ENCODE measurements at regions not wholly inside any gene's neighbourhood (a gene's known extent, or its start where the extent isn't known, plus 50 kb on each side); places are given as distances from the start of the nearest gene placed in this dataset.
"Not testable (repeated sequence)": the region's sequence is repeated elsewhere in the genome, so short reads cannot be mapped to it uniquely, and the experiment has no call there.

DNA sequence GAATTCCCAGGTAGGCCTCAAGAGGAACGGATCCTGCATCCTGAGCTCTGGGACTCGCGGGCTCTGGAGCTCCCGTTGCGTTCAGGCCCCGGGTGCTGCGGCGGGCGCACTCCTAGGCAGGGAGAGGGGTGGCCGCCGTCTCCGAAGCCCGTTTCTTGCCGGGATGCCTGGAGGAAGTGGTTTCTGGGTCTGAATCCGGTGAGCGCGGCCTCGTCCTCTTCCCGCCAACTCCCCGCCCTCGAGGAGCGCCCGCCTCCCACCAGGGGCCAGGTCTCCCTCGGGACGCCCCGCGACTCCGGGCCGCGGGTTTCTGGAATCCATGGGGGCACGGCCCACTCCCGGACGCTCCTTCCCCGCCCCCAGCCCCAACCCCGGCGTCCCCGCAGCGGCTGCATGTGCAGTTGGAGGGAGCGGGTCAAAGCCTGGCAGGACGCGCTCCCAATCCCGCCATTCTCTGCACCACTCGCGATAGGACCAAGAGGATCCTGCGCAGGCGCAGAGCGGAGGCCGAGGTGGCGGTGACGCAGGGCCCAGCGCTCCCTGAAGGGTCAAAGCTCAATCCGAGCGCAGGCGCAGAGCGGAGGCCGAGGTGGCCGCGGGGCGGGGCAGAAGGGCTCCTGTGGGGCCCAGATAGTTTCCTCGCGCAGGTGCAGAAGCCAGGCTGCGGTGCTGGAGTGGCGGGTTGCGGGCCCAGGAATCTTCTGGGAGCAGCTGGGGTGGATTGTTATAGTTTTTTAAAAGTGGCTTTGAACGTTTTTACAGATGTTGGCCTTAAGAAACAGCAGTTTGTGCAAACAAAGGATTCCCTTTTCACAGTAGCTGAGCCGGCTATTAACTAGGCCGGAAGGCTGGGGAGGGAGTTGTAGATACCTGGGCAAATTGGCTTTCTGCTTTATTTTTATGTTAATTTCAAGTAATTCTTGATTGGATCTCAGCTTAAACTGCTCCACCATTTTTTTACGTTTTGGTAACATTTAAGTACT, 796.4 kb downstream of the AACS start:
- no peak overlapping the region for H3K9ac ChIP-seq (ENCODE audit: low read length)
- H3K79me2 ChIP-seq (ENCODE audit: low read length) = no peaks in the 10 kb centered on the region
- H3K27ac ChIP-seq (ENCODE audit: low read length) = no peak overlapping the region
- H4K20me1 ChIP-seq (ENCODE audit: insufficient read depth, low read depth, low read length) = no peaks in the 10 kb centered on the region
- no peak overlapping the region for H3K4me2 ChIP-seq (ENCODE audit: low read depth, low read length, poor library complexity, severe bottlenecking)
- no peaks in the 10 kb centered on the region for H3K27me3 ChIP-seq (ENCODE audit: low read length)
- H3K4me1 ChIP-seq (ENCODE audit: low read length) = no peaks in the 10 kb centered on the region
- H3K9me2 ChIP-seq (replicated peaks; ENCODE audit: insufficient read depth, low read length) = no peaks in the 10 kb centered on the region
- DNase-seq = no peak
- H3K36me3 ChIP-seq (ENCODE audit: insufficient read depth, low read length) = no peaks in the 10 kb centered on the region
- no peak overlapping the region for H3K4me3 ChIP-seq (ENCODE audit: low read length)
- H2AFZ ChIP-seq (ENCODE audit: low read length) = no peak overlapping the region
- no peaks in the 10 kb centered on the region for H3K9me3 ChIP-seq (ENCODE audit: low read length)

GRCh38 chr12:125865236-125865635, 800.0 kb downstream of the AACS start:
- H2AFZ ChIP-seq (ENCODE audit: low read length); H3K9ac ChIP-seq (ENCODE audit: low read length); H3K27ac ChIP-seq (ENCODE audit: low read length); H3K79me2 ChIP-seq (ENCODE audit: low read length); H3K9me3 ChIP-seq (ENCODE audit: low read length); H3K36me3 ChIP-seq (ENCODE audit: insufficient read depth, low read length); H3K4me2 ChIP-seq (ENCODE audit: low read depth, low read length, poor library complexity, severe bottlenecking); H3K9me2 ChIP-seq (replicated peaks; ENCODE audit: insufficient read depth, low read length); H3K4me3 ChIP-seq (ENCODE audit: low read length); H3K27me3 ChIP-seq (ENCODE audit: low read length); DNase-seq; H4K20me1 ChIP-seq (ENCODE audit: insufficient read depth, low read depth, low read length); H3K4me1 ChIP-seq (ENCODE audit: low read length): not testable (repeated sequence)

- H2AFZ ChIP-seq (ENCODE audit: low read length) = no peak overlapping the region
- H3K9ac ChIP-seq (ENCODE audit: low read length) = no peak overlapping the region
- no peaks in the 10 kb centered on the region for H3K79me2 ChIP-seq (ENCODE audit: low read length)
- H3K4me2 ChIP-seq (ENCODE audit: low read depth, low read length, poor library complexity, severe bottlenecking) = no peak overlapping the region
- no peaks in the 10 kb centered on the region for H3K4me1 ChIP-seq (ENCODE audit: low read length)
- DNase-seq = no peak
- H3K9me2 ChIP-seq (replicated peaks; ENCODE audit: insufficient read depth, low read length) = no peaks in the 10 kb centered on the region
- H4K20me1 ChIP-seq (ENCODE audit: insufficient read depth, low read depth, low read length) = no peaks in the 10 kb centered on the region
- H3K36me3 ChIP-seq (ENCODE audit: insufficient read depth, low read length) = no peaks in the 10 kb centered on the region
- no peak overlapping the region for H3K4me3 ChIP-seq (ENCODE audit: low read length)
- H3K9me3 ChIP-seq (ENCODE audit: low read length) = no peaks in the 10 kb centered on the region
- H3K27ac ChIP-seq (ENCODE audit: low read length) = no peak overlapping the region
- H3K27me3 ChIP-seq (ENCODE audit: low read length) = no peaks in the 10 kb centered on the region
Measured at GRCh38 chr12:125871811-125872594, 806.8 kb downstream of the AACS start.

GRCh38 chr12:125873016-125873415, 807.8 kb downstream of the AACS start:
- H3K9ac ChIP-seq (ENCODE audit: low read length) = no peak overlapping the region
- H3K79me2 ChIP-seq (ENCODE audit: low read length) = no peaks in the 10 kb centered on the region
- no peak for DNase-seq
- no peaks in the 10 kb centered on the region for H4K20me1 ChIP-seq (ENCODE audit: insufficient read depth, low read depth, low read length)
- H3K27ac ChIP-seq (ENCODE audit: low read length) = no peak overlapping the region
- no peaks in the 10 kb centered on the region for H3K4me1 ChIP-seq (ENCODE audit: low read length)
- H3K36me3 ChIP-seq (ENCODE audit: insufficient read depth, low read length) = no peaks in the 10 kb centered on the region
- no peaks in the 10 kb centered on the region for H3K9me2 ChIP-seq (replicated peaks; ENCODE audit: insufficient read depth, low read length)
- H3K27me3 ChIP-seq (ENCODE audit: low read length) = no peaks in the 10 kb centered on the region
- H3K9me3 ChIP-seq (ENCODE audit: low read length) = no peaks in the 10 kb centered on the region
- H3K4me3 ChIP-seq (ENCODE audit: low read length) = no peak overlapping the region
- no peak overlapping the region for H3K4me2 ChIP-seq (ENCODE audit: low read depth, low read length, poor library complexity, severe bottlenecking)
- H2AFZ ChIP-seq (ENCODE audit: low read length) = no peak overlapping the region

- H3K4me1 ChIP-seq (ENCODE audit: low read length) = no peaks in the 10 kb centered on the region
- H3K9me3 ChIP-seq (ENCODE audit: low read length) = no peaks in the 10 kb centered on the region
- no peak for DNase-seq
- no peak overlapping the region for H3K27ac ChIP-seq (ENCODE audit: low read length)
- H3K4me3 ChIP-seq (ENCODE audit: low read length) = no peak overlapping the region
- no peaks in the 10 kb centered on the region for H3K27me3 ChIP-seq (ENCODE audit: low read length)
- no peak overlapping the region for H3K4me2 ChIP-seq (ENCODE audit: low read depth, low read length, poor library complexity, severe bottlenecking)
- no peak overlapping the region for H3K9ac ChIP-seq (ENCODE audit: low read length)
- H3K9me2 ChIP-seq (replicated peaks; ENCODE audit: insufficient read depth, low read length) = no peaks in the 10 kb centered on the region
- no peaks in the 10 kb centered on the region for H4K20me1 ChIP-seq (ENCODE audit: insufficient read depth, low read depth, low read length)
- H3K79me2 ChIP-seq (ENCODE audit: low read length) = no peaks in the 10 kb centered on the region
- H2AFZ ChIP-seq (ENCODE audit: low read length) = no peak overlapping the region
- H3K36me3 ChIP-seq (ENCODE audit: insufficient read depth, low read length) = no peaks in the 10 kb centered on the region
Measured at GRCh38 chr12:125878483-125878882, 813.2 kb downstream of the AACS start.

- no peak for DNase-seq
- H3K27me3 ChIP-seq (ENCODE audit: low read length) = no peaks in the 10 kb centered on the region
- no peaks in the 10 kb centered on the region for H4K20me1 ChIP-seq (ENCODE audit: insufficient read depth, low read depth, low read length)
- H2AFZ ChIP-seq (ENCODE audit: low read length) = no peak overlapping the region
- H3K9me2 ChIP-seq (replicated peaks; ENCODE audit: insufficient read depth, low read length) = no peaks in the 10 kb centered on the region; the same call in 1 of the 2 replicates
- no peaks in the 10 kb centered on the region for H3K9me3 ChIP-seq (ENCODE audit: low read length)
- no peaks in the 10 kb centered on the region for H3K4me1 ChIP-seq (ENCODE audit: low read length)
- no peaks in the 10 kb centered on the region for H3K79me2 ChIP-seq (ENCODE audit: low read length)
- H3K9ac ChIP-seq (ENCODE audit: low read length) = no peak overlapping the region
- no peak overlapping the region for H3K4me2 ChIP-seq (ENCODE audit: low read depth, low read length, poor library complexity, severe bottlenecking)
- no peaks in the 10 kb centered on the region for H3K36me3 ChIP-seq (ENCODE audit: insufficient read depth, low read length)
- no peak overlapping the region for H3K27ac ChIP-seq (ENCODE audit: low read length)
- H3K4me3 ChIP-seq (ENCODE audit: low read length) = no peak overlapping the region
Measured at GRCh38 chr12:125882141-125882540, 816.9 kb downstream of the AACS start.

DNA sequence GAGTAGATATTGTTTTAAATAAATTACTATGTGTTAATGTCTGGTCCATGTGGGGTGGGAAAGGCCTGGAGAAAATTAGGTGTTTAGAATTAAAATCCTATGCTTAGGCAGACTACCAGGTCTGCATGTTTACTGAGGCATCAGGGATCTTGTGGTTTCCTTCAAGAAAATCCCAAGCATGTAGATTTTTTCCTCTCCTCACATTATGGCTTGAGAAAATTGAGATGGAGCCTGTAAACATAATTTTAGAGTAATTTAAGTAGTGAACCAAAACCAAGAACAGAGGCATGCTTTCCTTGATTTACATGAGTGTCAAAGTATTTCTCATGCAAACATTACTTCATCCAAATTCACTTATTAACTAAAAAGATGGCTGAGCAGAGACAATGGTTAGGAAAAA, 823.7 kb downstream of the AACS start:
- Histone ChIP-seq H3K4me2 (ENCODE audit: low read depth, low read length, poor library complexity, severe bottlenecking) (no peak overlapping the region), H3K9me3 (ENCODE audit: low read length) (no peaks in the 10 kb centered on the region), H3K36me3 (ENCODE audit: insufficient read depth, low read length) (no peaks in the 10 kb centered on the region), H3K9me2 (replicated peaks; ENCODE audit: insufficient read depth, low read length) (no peaks in the 10 kb centered on the region; the same call in 1 of the 2 replicates), H3K27ac (ENCODE audit: low read length) (no peak overlapping the region), H3K79me2 (ENCODE audit: low read length) (no peaks in the 10 kb centered on the region), H3K27me3 (ENCODE audit: low read length) (no peaks in the 10 kb centered on the region), H3K4me1 (ENCODE audit: low read length) (no peaks in the 10 kb centered on the region), H4K20me1 (ENCODE audit: insufficient read depth, low read depth, low read length) (no peaks in the 10 kb centered on the region), H3K9ac (ENCODE audit: low read length) (no peak overlapping the region), H3K4me3 (ENCODE audit: low read length) (no peak overlapping the region), H2AFZ (ENCODE audit: low read length) (no peak overlapping the region)
- no peak for DNase-seq

DNA sequence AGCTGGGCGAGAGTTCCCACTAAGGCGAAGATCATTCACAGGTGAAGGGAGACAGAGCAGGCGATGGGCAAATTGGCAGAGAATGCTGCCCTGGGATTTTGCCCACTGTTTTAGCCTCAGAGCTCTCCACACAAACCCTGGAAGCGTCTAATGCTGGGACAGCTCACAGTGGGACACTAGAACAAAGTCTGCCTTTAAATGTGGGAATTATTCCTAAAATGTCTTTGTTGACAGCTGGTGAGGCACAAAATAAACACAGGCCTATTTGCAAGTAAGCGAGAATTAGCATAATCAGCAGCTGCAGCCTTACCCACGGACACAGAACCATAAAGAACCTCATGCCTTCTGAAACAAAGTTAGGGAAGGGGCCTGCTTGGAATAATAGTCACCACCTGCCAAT, 824.5 kb downstream of the AACS start:
- H2AFZ ChIP-seq (ENCODE audit: low read length) = no peak overlapping the region
- H3K9me3 ChIP-seq (ENCODE audit: low read length) = no peaks in the 10 kb centered on the region
- no peaks in the 10 kb centered on the region for H3K4me1 ChIP-seq (ENCODE audit: low read length)
- no peak overlapping the region for H3K4me2 ChIP-seq (ENCODE audit: low read depth, low read length, poor library complexity, severe bottlenecking)
- DNase-seq = no peak
- H3K27me3 ChIP-seq (ENCODE audit: low read length) = no peaks in the 10 kb centered on the region
- H4K20me1 ChIP-seq (ENCODE audit: insufficient read depth, low read depth, low read length) = no peaks in the 10 kb centered on the region
- no peaks in the 10 kb centered on the region for H3K79me2 ChIP-seq (ENCODE audit: low read length)
- no peak overlapping the region for H3K9ac ChIP-seq (ENCODE audit: low read length)
- no peaks in the 10 kb centered on the region; the same call in 1 of the 2 replicates for H3K9me2 ChIP-seq (replicated peaks; ENCODE audit: insufficient read depth, low read length)
- no peak overlapping the region for H3K4me3 ChIP-seq (ENCODE audit: low read length)
- H3K27ac ChIP-seq (ENCODE audit: low read length) = no peak overlapping the region
- no peaks in the 10 kb centered on the region for H3K36me3 ChIP-seq (ENCODE audit: insufficient read depth, low read length)
